ELF-1 (cell line): ENCODE measurements at regions not wholly inside any gene's neighbourhood (a gene's known extent, or its start where the extent isn't known, plus 50 kb on each side); places are given as distances from the start of the nearest gene placed in this dataset.
"Not testable (repeated sequence)": the region's sequence is repeated elsewhere in the genome, so short reads cannot be mapped to it uniquely, and the experiment has no call there.

Source experiments
- DNase-seq: peaks from one replicate; pipeline ENCODE4 v3.0.0-alpha.2; 2016; ENCODE audit warnings: low read depth, low spot score

- no peak for DNase-seq
Observed at GRCh38 chr16:79938575-79938974, 338.0 kb upstream of the MAF start.

GRCh38 chr16:79937671-79938070 lies 337.1 kb upstream of the MAF start:
- not testable (repeated sequence) for DNase-seq

GRCh38 chr16:79933603-79934002 lies 333.1 kb upstream of the MAF start:
- no peak for DNase-seq

GRCh38 chr16:79932572-79932971 lies 332.0 kb upstream of the MAF start:
- DNase-seq = no peak

- no peak for DNase-seq
Observed at GRCh38 chr16:79931721-79932120, 331.2 kb upstream of the MAF start.

- no peak for DNase-seq
Observed at GRCh38 chr16:79929260-79929965, 328.9 kb upstream of the MAF start.

GRCh38 chr16:79928142-79928873 lies 327.8 kb upstream of the MAF start:
- no peak for DNase-seq

- no peak for DNase-seq
Observed at GRCh38 chr16:79926451-79927205, 326.1 kb upstream of the MAF start.

- DNase-seq = no peak
Observed at GRCh38 chr16:79923431-79923830, 322.9 kb upstream of the MAF start.

- no peak for DNase-seq
Observed at GRCh38 chr16:79920685-79921084, 320.1 kb upstream of the MAF start.

- no peak for DNase-seq
Observed at GRCh38 chr16:79918916-79919315, 318.4 kb upstream of the MAF start.

GRCh38 chr16:79915761-79916160 lies 315.2 kb upstream of the MAF start:
- no peak for DNase-seq

- no peak for DNase-seq
Observed at GRCh38 chr16:79914961-79915720, 314.6 kb upstream of the MAF start.

GRCh38 chr16:79912592-79913310 lies 312.2 kb upstream of the MAF start:
- DNase-seq = no peak

- no peak for DNase-seq
Observed at GRCh38 chr16:79911660-79912059, 311.1 kb upstream of the MAF start.

GRCh38 chr16:79909571-79909970 lies 309.0 kb upstream of the MAF start:
- DNase-seq = no peak

- DNase-seq = no peak
Observed at GRCh38 chr16:79903471-79903870, 302.9 kb upstream of the MAF start.

- DNase-seq = no peak
Observed at GRCh38 chr16:79902351-79902750, 301.8 kb upstream of the MAF start.

GRCh38 chr16:79901522-79901921 lies 301.0 kb upstream of the MAF start:
- DNase-seq = no peak

GRCh38 chr16:79899716-79900115 lies 299.2 kb upstream of the MAF start:
- no peak for DNase-seq

- DNase-seq = no peak
Observed at GRCh38 chr16:79899316-79899715, 298.8 kb upstream of the MAF start.
